K562 (cell line): ENCODE measurements at regions not wholly inside any gene's neighbourhood (a gene's known extent, or its start where the extent isn't known, plus 50 kb on each side); places are given as distances from the start of the nearest gene placed in this dataset.
A peak's percentile ranks its signal among the peaks of the same experiment; 100 is the strongest.

Experiments used
- ATAC-seq: fragments of 200-7000 bp; cut with Tn5 transposase; 3 replicates; pipeline ENCODE4 v1.9.1; 2020; ENCODE audit warnings: moderate library complexity
- BruUV-seq: library from RNA; stranded (reverse); fragments of 400-500 nt; replicated peaks from 2 replicates; lab custom pipeline; 2021; lab: Mats Ljungman, UMichigan
- CTCF ChIA-PET: fragments of 300-600 bp; formaldehyde crosslinking; extraction: SDS; loops from one replicate; lab custom pipeline; 2021; ENCODE audit warnings: low intra/inter-chr PET ratio; lab: Yijun Ruan, JAX
- POLR2A ChIA-PET: fragments of 300-600, 350-650 bp; sonication (Branson Sonifier 250); formaldehyde crosslinking; extraction: SDS; loops from one replicate; lab custom pipeline; 2021; ENCODE audit warnings: antibody characterized with exemption, inconsistent platforms; lab: Yijun Ruan, JAX
- DNase-seq, 4 experiments: peaks; one replicate each; pipeline versions ENCODE4 v3.0.0 to v3.0.0-alpha.2; 2011 to 2018; ENCODE audit warnings: low spot score in 3 of 4, mixed read lengths in 3 of 4; ENCODE audit errors: extremely low read depth in 1 of 4
- FAIRE-seq: peaks from 2 replicates; lab custom pipeline; 2011; peaks lifted over from hg19 to GRCh38; lab: Jason Lieb, UNC
- H2AFZ ChIP-seq: 2 replicates; pipeline ENCODE4 v1.6.0; 2011; ENCODE audit warnings: low read depth, low read length, control low read depth, inconsistent platforms
- H3K27ac ChIP-seq: fragments of 200-600 bp; 3 replicates; pipeline ENCODE4 v1.8.0; 2011; ENCODE audit warnings: low read depth, mild to moderate bottlenecking, control low read depth, inconsistent platforms, low read length, moderate library complexity, mixed read lengths; ENCODE audit errors: extremely low read depth
- H3K27me3 ChIP-seq, 2 experiments: fragments of 300-600 bp in 1 of 2; 2 replicates in 1 of 2; 3 replicates in 1 of 2; pipeline versions ENCODE4 v1.6.0 to v1.8.0; 2011; ENCODE audit warnings: inconsistent platforms in 2 of 2, low read length in 2 of 2, mild to moderate bottlenecking in 1 of 2, mixed read lengths in 1 of 2, moderate library complexity in 1 of 2; ENCODE audit not compliant: control insufficient read depth in 2 of 2, insufficient read depth in 2 of 2
- H3K36me3 ChIP-seq: fragments of 300-600 bp; 3 replicates; pipeline ENCODE4 v1.8.0; 2011; ENCODE audit warnings: mild to moderate bottlenecking, low read length, inconsistent platforms; ENCODE audit not compliant: control insufficient read depth, insufficient read depth
- H3K4me1 ChIP-seq, 2 experiments: fragments of 200-600 bp in 1 of 2; replicated peaks in 1 of 2; 2 replicates in 1 of 2; 3 replicates in 1 of 2; pipeline versions ENCODE4 v1.5.1 to v1.8.0; 2011; ENCODE audit warnings: inconsistent platforms in 2 of 2, low read length in 2 of 2, mild to moderate bottlenecking in 1 of 2, mixed read lengths in 1 of 2, moderate library complexity in 1 of 2; ENCODE audit not compliant: control insufficient read depth in 2 of 2, insufficient read depth in 2 of 2
- H3K4me2 ChIP-seq: 2 replicates; pipeline ENCODE4 v1.6.1; 2011; ENCODE audit warnings: low read length, control low read depth, inconsistent platforms, mixed read lengths; ENCODE audit not compliant: insufficient read depth
- H3K4me3 ChIP-seq: fragments of 200-600 bp; sonication (generic), shearing (Covaris generic); 2 replicates; pipeline ENCODE4 v1.5.1; 2016; ENCODE audit warnings: control low read depth, inconsistent platforms
- H3K79me2 ChIP-seq: fragments of 200-600 bp; 3 replicates; pipeline ENCODE4 v1.8.0; 2011; ENCODE audit warnings: low read length, inconsistent platforms; ENCODE audit not compliant: control insufficient read depth, insufficient read depth
- H3K9ac ChIP-seq, 2 experiments: 2 replicates each; pipeline versions ENCODE4 v1.6.0 to v1.6.1; 2011; ENCODE audit warnings: low read depth in 2 of 2, low read length in 2 of 2, control low read depth in 1 of 2, inconsistent platforms in 1 of 2, mild to moderate bottlenecking in 1 of 2, mixed read lengths in 1 of 2; ENCODE audit not compliant: insufficient read depth in 1 of 2
- H3K9me1 ChIP-seq: one replicate; pipeline ENCODE4 v1.6.0; 2011; ENCODE audit warnings: inconsistent platforms, mild to moderate bottlenecking, low read length, moderate library complexity; ENCODE audit not compliant: control insufficient read depth, insufficient read depth
- H3K9me3 ChIP-seq: replicated peaks from 2 replicates; pipeline ENCODE4 v1.5.1; 2011; ENCODE audit warnings: low read depth, low read length, inconsistent platforms; ENCODE audit not compliant: control insufficient read depth, insufficient read depth
- H4K20me1 ChIP-seq: replicated peaks from 2 replicates; pipeline ENCODE4 v1.6.1; 2011; ENCODE audit warnings: low read length, inconsistent platforms, mixed read lengths; ENCODE audit not compliant: control insufficient read depth, insufficient read depth
- DEAF1 ChIP-seq: fragments of 450-650 bp; formaldehyde crosslinking; IDR thresholded peaks from 2 replicates; pipeline ENCODE4 v1.4.0; 2020; ENCODE audit warnings: mild to moderate bottlenecking, moderate library complexity
- DIDO1 ChIP-seq: fragments of 450-650 bp; IDR thresholded peaks from 2 replicates; pipeline ENCODE4 v1.6.1; 2016; ENCODE audit warnings: low read depth, missing biosample characterization, missing genetic modification characterization
- ELK3 ChIP-seq: fragments of 450-650 bp; formaldehyde crosslinking; IDR thresholded peaks from 2 replicates; pipeline ENCODE4 v1.4.0; 2020; ENCODE audit warnings: mild to moderate bottlenecking
- KAT7 ChIP-seq: sonication (generic); formaldehyde crosslinking; IDR thresholded peaks from 2 replicates; pipeline ENCODE4 v1.8.0; 2022; ENCODE audit warnings: missing genetic modification reagents, mild to moderate bottlenecking, borderline replicate concordance
- MEIS2 ChIP-seq: fragments of 450-650 bp; IDR thresholded peaks from 2 replicates; pipeline ENCODE4 v1.6.1; 2014; ENCODE audit warnings: mild to moderate bottlenecking; ENCODE audit not compliant: partially characterized antibody
- MLX ChIP-seq, 2 experiments: fragments of 450-650 bp in 1 of 2; sonication (generic) in 1 of 2; formaldehyde crosslinking; conservative IDR thresholded peaks; 2 replicates each; pipeline versions ENCODE4 v1.4.0 to v1.8.1; 2020 to 2022; ENCODE audit warnings: mild to moderate bottlenecking in 1 of 2, missing genetic modification reagents in 1 of 2
- NR2C2 ChIP-seq, 2 experiments: fragments of 200-800 bp in 1 of 2; sonication (Bioruptor generic) in 1 of 2; sonication (generic) in 1 of 2; formaldehyde crosslinking in 1 of 2; IDR thresholded peaks; 2 replicates each; pipeline versions ENCODE4 v1.6.1 to v1.8.0; 2016 to 2022; ENCODE audit warnings: mild to moderate bottlenecking in 1 of 2, missing compliant biosample characterization in 1 of 2, missing genetic modification characterization in 1 of 2, missing genetic modification reagents in 1 of 2
- RBM14 ChIP-seq: fragments of 200-400 bp; formaldehyde crosslinking; IDR thresholded peaks from 2 replicates; pipeline ENCODE4 v1.6.1; 2018; ENCODE audit warnings: low read depth, mild to moderate bottlenecking, low read length, moderate library complexity, borderline replicate concordance; ENCODE audit not compliant: insufficient read depth
- RBM15 ChIP-seq: fragments of 200-400 bp; formaldehyde crosslinking; IDR thresholded peaks from 2 replicates; pipeline ENCODE4 v1.6.1; 2018; ENCODE audit warnings: mild to moderate bottlenecking, low read length, moderate library complexity; ENCODE audit not compliant: insufficient read depth
- RBM17 ChIP-seq: fragments of 200-400 bp; formaldehyde crosslinking; IDR thresholded peaks from 2 replicates; pipeline ENCODE4 v1.6.1; 2017; ENCODE audit warnings: low read depth, mild to moderate bottlenecking, low read length, borderline replicate concordance
- SNIP1 ChIP-seq: fragments of 450-650 bp; IDR thresholded peaks from 2 replicates; pipeline ENCODE4 v1.7.1; 2017; ENCODE audit warnings: low read depth, mild to moderate bottlenecking
- TFE3 ChIP-seq: fragments of 450-650 bp; formaldehyde crosslinking; IDR thresholded peaks from 2 replicates; pipeline ENCODE4 v1.4.0; 2020; ENCODE audit warnings: mild to moderate bottlenecking, mixed read lengths
- ZBTB17 ChIP-seq: fragments of 450-650 bp; formaldehyde crosslinking; IDR thresholded peaks from 2 replicates; pipeline ENCODE4 v1.4.0; 2020; ENCODE audit warnings: mild to moderate bottlenecking
- ZNF140 ChIP-seq: fragments of 250-450 bp; sonication (Bioruptor Pico); IDR thresholded peaks from 2 replicates; pipeline ENCODE4 v1.8.0; 2021; ENCODE audit warnings: moderate library complexity, mild to moderate bottlenecking, inconsistent platforms
- ZZZ3 ChIP-seq: fragments of 450-650 bp; IDR thresholded peaks from 2 replicates; pipeline ENCODE4 v1.6.1; 2016; ENCODE audit warnings: antibody characterized with exemption, mild to moderate bottlenecking, moderate library complexity
- WGBS: fragments of 100-300 bp; shearing (Covaris generic); methylation state at CpG from one replicate; pipeline ENCODE4 v1.1.6; 2016; ENCODE audit warnings: low coverage, mixed read lengths; ENCODE audit not compliant: insufficient coverage; ENCODE audit errors: missing lambda C conversion rate; 5-methylcytosine and 5-hydroxymethylcytosine counted together
- in situ Hi-C: fragments of 300-500 bp; cut with MboI; formaldehyde crosslinking; loops from 4 replicates; pipeline ENCODE4 v1.15.0; 2018; ENCODE audit warnings: inconsistent platforms, mixed read lengths
- intact Hi-C: fragments of 100-400 bp; cut with micrococcal nuclease; formaldehyde crosslinking; loops from 2 replicates; pipeline ENCODE4 v1.14.2; 2022

GRCh38 chr6:100948381-100949133 lies 67.4 kb upstream of the ASCC3 start:
- in situ Hi-C loops: no loop called here
- TF ChIP-seq KAT7 (CRISPR knock-in tag) (no peak), ZNF140 (CRISPR knock-in tag) (no peak), NR2C2 (CRISPR knock-in tag; IDR thresholded peaks at IDR 0.05) (no peak), NR2C2 (tag; IDR thresholded peaks at IDR 0.05) (no peak), RBM15 (no peak), DEAF1 (CRISPR knock-in tag) (no peak), DIDO1 (tag) (no peak), ZZZ3 (no peak), SNIP1 (no peak), ZBTB17 (CRISPR knock-in tag) (no peak), MLX (CRISPR knock-in tag; conservative IDR thresholded peaks at IDR 0.05) (no peak), TFE3 (no peak), MEIS2 (peak; percentile 52), RBM17 (no peak), ELK3 (no peak), RBM14 (no peak)

More at GRCh38 chr6:100948381-100949133, 67.4 kb upstream of the ASCC3 start:
- Histone ChIP-seq H3K4me1 (no peaks in the 10 kb centered on the region; a peak in 1 of 5 replicates), H4K20me1 (no peaks in the 10 kb centered on the region), H3K4me3 (no peak overlapping the region), H3K9ac (no peak overlapping the region), H3K9me1 (no peaks in the 10 kb centered on the region), H2AFZ (no peak overlapping the region), H3K36me3 (no peaks in the 10 kb centered on the region), H3K4me2 (no peak overlapping the region), H3K27me3 (no peaks in the 10 kb centered on the region), H3K9me3 (peaks cover 2% of the 10 kb centered on the region; the same call in 1 of the 2 replicates), H3K79me2 (no peaks in the 10 kb centered on the region), H3K27ac (no peak overlapping the region)
- DNase-seq (no peak), FAIRE-seq (no peak), ATAC-seq (0 out of 3 replicates have a peak, but pooled peaks have one; percentile 23)
- WGBS: 0% methylated on average over 3 of the region's 3 CpGs
- no TSS peak for BruUV-seq
- CTCF ChIA-PET: no interaction called here
- POLR2A ChIA-PET: no interaction called here
- intact Hi-C loops: no loop called here
